Upper lobe of left lung (tissue), 6 donors: ENCODE measurements at regions not wholly inside any gene's neighbourhood (a gene's known extent, or its start where the extent isn't known, plus 50 kb on each side); places are given as distances from the start of the nearest gene placed in this dataset.

Experiments used
- ATAC-seq, 2 donors: fragments of 200-7000 bp; cut with Tn5 transposase; one replicate each; pipeline ENCODE4 v1.9.1; 2022; ENCODE audit warnings: mild to moderate bottlenecking in 2 of 2, moderate library complexity in 2 of 2; ENCODE audit not compliant: low FRiP score in 2 of 2
- DNase-seq, 2 donors: peaks; one replicate each; pipeline ENCODE4 v3.0.0-alpha.2; 2019 to 2020
- H3K27ac ChIP-seq, 4 donors: fragments of 200-600 bp; sonication (generic); one replicate each; pipeline ENCODE4 v1.5.1; 2016 to 2019
- H3K27me3 ChIP-seq, 4 donors: fragments of 200-600 bp; sonication (generic); one replicate each; pipeline ENCODE4 v1.5.1; 2017 to 2019
- H3K36me3 ChIP-seq, 4 donors: fragments of 200-600 bp; sonication (generic); one replicate each; pipeline ENCODE4 v1.5.1; 2016 to 2019
- H3K4me1 ChIP-seq, 4 donors: fragments of 200-600 bp; sonication (generic); one replicate each; pipeline ENCODE4 v1.5.1; 2018 to 2019
- H3K4me3 ChIP-seq, 4 donors: fragments of 200-600 bp; sonication (generic); one replicate each; pipeline ENCODE4 v1.5.1; 2017 to 2019; ENCODE audit warnings: mild to moderate bottlenecking in 2 of 4, moderate library complexity in 1 of 4
- H3K9me3 ChIP-seq, 4 donors: fragments of 200-600 bp; sonication (generic); one replicate each; pipeline ENCODE4 v1.5.1; 2018 to 2019
- CTCF ChIP-seq, 6 experiments: fragments of 450-650 bp in 4 of 6; fragments of 200-600 bp in 2 of 6; sonication (generic) in 2 of 6; IDR thresholded peaks; one replicate each; pipeline ENCODE4 v1.5.1; 2016 to 2019; ENCODE audit warnings: antibody characterized with exemption in 6 of 6
- EP300 ChIP-seq, 4 donors: sonication (generic); formaldehyde crosslinking; IDR thresholded peaks; one replicate each; pipeline ENCODE4 v1.5.1; 2017; ENCODE audit warnings: antibody characterized with exemption in 4 of 4, control low read depth in 2 of 4
- POLR2A ChIP-seq, 4 donors: fragments of 450-650 bp; IDR thresholded peaks; one replicate each; pipeline ENCODE4 v1.5.1; 2016 to 2017; ENCODE audit warnings: antibody characterized with exemption in 4 of 4, mild to moderate bottlenecking in 2 of 4
- POLR2AphosphoS5 ChIP-seq, 2 donors: sonication (generic); formaldehyde crosslinking; IDR thresholded peaks; one replicate each; pipeline ENCODE4 v1.5.1; 2017; ENCODE audit warnings: antibody characterized with exemption in 2 of 2
- WGBS, 2 donors: methylation state at CpG; one replicate each; pipeline ENCODE4 v1.1.5; 2017 to 2018; 5-methylcytosine and 5-hydroxymethylcytosine counted together
- donor health status: DM: no; HTN: no; CAD: no; lungs with moderate emphysema.
- donor health status: DM: no; HTN: yes; CAD: no; lungs with severe emphysema.

GRCh38 chr11:13140028-13140870 lies 131.1 kb downstream of the RASSF10 start:
- peaks cover 2 to 18% (median 11%) of the 10 kb centered on the region in 4 donors for H3K4me1 ChIP-seq
- H3K36me3 ChIP-seq = no peaks in the 10 kb centered on the region
- DNase-seq = peak in 1 of 2 donors; percentile 88
- no peaks in the 10 kb centered on the region for H3K27me3 ChIP-seq
- TF ChIP-seq EP300 (IDR thresholded peaks at IDR 0.05) (peak in 2 of 4 donors; percentile 42 to 85), CTCF (IDR thresholded peaks at IDR 0.05) (no peak), POLR2AphosphoS5 (IDR thresholded peaks at IDR 0.05) (peak; percentile 34 to 56), POLR2A (IDR thresholded peaks at IDR 0.05) (no peak)
- ATAC-seq = peak; percentile 65 to 85
- H3K4me3 ChIP-seq = no peak overlapping the region
- no peaks in the 10 kb centered on the region for H3K9me3 ChIP-seq
- WGBS, 2 donors = 42 to 45% methylated on average over 7 of the region's 7 CpGs
- peak overlapping the region in 3 of 4 donors; percentile 36 to 79 (median 63) for H3K27ac ChIP-seq

GRCh38 chr11:13140873-13141655 lies 131.9 kb downstream of the RASSF10 start:
- DNase-seq (peak in 1 of 2 donors; percentile 14), ATAC-seq (peak in 1 of 2 donors; percentile 3)
- TF ChIP-seq CTCF (IDR thresholded peaks at IDR 0.05) (no peak), POLR2AphosphoS5 (IDR thresholded peaks at IDR 0.05) (no peak), EP300 (IDR thresholded peaks at IDR 0.05) (no peak), POLR2A (IDR thresholded peaks at IDR 0.05) (no peak)
- 78 to 81% methylated on average over 10 of the region's 10 CpGs for WGBS, 2 donors
- no peaks in the 10 kb centered on the region for H3K36me3 ChIP-seq
- H3K4me3 ChIP-seq = no peak overlapping the region
- H3K27ac ChIP-seq = peak overlapping the region in 3 of 4 donors; percentile 36 to 79 (median 63)
- H3K9me3 ChIP-seq = no peaks in the 10 kb centered on the region
- H3K4me1 ChIP-seq = peaks cover 0 to 16% (median 8%) of the 10 kb centered on the region in 4 donors
- no peaks in the 10 kb centered on the region for H3K27me3 ChIP-seq

- Histone ChIP-seq H3K9me3 (no peaks in the 10 kb centered on the region), H3K36me3 (no peaks in the 10 kb centered on the region), H3K4me1 (peaks cover 0 to 16% (median 8%) of the 10 kb centered on the region in 4 donors), H3K4me3 (no peak overlapping the region), H3K27me3 (no peaks in the 10 kb centered on the region), H3K27ac (peak overlapping the region in 1 of 4 donors; percentile 63)
- no peak for TF ChIP-seq EP300 (IDR thresholded peaks at IDR 0.05)
- TF ChIP-seq POLR2AphosphoS5 (IDR thresholded peaks at IDR 0.05) = no peak
- TF ChIP-seq CTCF (IDR thresholded peaks at IDR 0.05) = no peak
- no peak for TF ChIP-seq POLR2A (IDR thresholded peaks at IDR 0.05)
- DNase-seq (peak in 1 of 2 donors; percentile 59), ATAC-seq (no peak)
- 72 to 75% methylated on average over 27 of the region's 27 CpGs for WGBS, 2 donors
Measured at GRCh38 chr11:13141731-13142709, 132.9 kb downstream of the RASSF10 start.

- Histone ChIP-seq H3K4me1 (peaks cover 0 to 16% (median 8%) of the 10 kb centered on the region in 4 donors), H3K4me3 (no peak overlapping the region), H3K9me3 (no peaks in the 10 kb centered on the region), H3K27ac (no peak overlapping the region), H3K36me3 (no peaks in the 10 kb centered on the region), H3K27me3 (no peaks in the 10 kb centered on the region)
- DNase-seq = no peak
- ATAC-seq = no peak
- 21 to 70% methylated on average over 1 of the region's 1 CpG for WGBS, 2 donors
- no peak for TF ChIP-seq POLR2AphosphoS5 (IDR thresholded peaks at IDR 0.05)
- no peak for TF ChIP-seq POLR2A (IDR thresholded peaks at IDR 0.05)
- no peak for TF ChIP-seq EP300 (IDR thresholded peaks at IDR 0.05)
- no peak for TF ChIP-seq CTCF (IDR thresholded peaks at IDR 0.05)
Measured at GRCh38 chr11:13143486-13144297, 133.9 kb upstream of the BMAL1 start.
